ENCODE measurements at regions not wholly inside any gene's neighbourhood (a gene's known extent, or its start where the extent isn't known, plus 50 kb on each side); places are given as distances from the start of the nearest gene placed in this dataset.

- TF ChIP-seq CHD7 (IDR thresholded peaks at IDR 0.05; ENCODE audit: insufficient replicate concordance, low read length), result no peak
- TF ChIP-seq TCF12 (IDR thresholded peaks at IDR 0.05; ENCODE audit: low read depth, low read length), result no peak
- TF ChIP-seq TAF7 (optimal IDR thresholded peaks at IDR 0.05; ENCODE audit: borderline replicate concordance, low read depth, low read length), result no peak
- no peak for TF ChIP-seq YY1 (IDR thresholded peaks at IDR 0.05; ENCODE audit: low read depth, low read length)
- no peak for TF ChIP-seq CTBP2 (IDR thresholded peaks at IDR 0.05; ENCODE audit: borderline replicate concordance, insufficient read depth, insufficient read length, low read length)
- TF ChIP-seq RXRA (IDR thresholded peaks at IDR 0.05; ENCODE audit: insufficient read depth, low read depth, low read length), result no peak
- no peak for TF ChIP-seq PHF8 (conservative IDR thresholded peaks at IDR 0.05; ENCODE audit: low read depth, low read length)
- TF ChIP-seq ATF3 (IDR thresholded peaks at IDR 0.05; ENCODE audit: insufficient read depth, low read depth, low read length), result no peak
Measured at GRCh38 chr18:56162311-56163265, 475.8 kb downstream of the TXNL1 start (continued).

Data from H1 (cell line).